Right atrium auricular region (tissue), 2 donors: ENCODE measurements at regions not wholly inside any gene's neighbourhood (a gene's known extent, or its start where the extent isn't known, plus 50 kb on each side); places are given as distances from the start of the nearest gene placed in this dataset.

Experiments
- DNase-seq: peaks from one replicate; pipeline ENCODE4 v3.0.0-alpha.2; 2019; ENCODE audit warnings: low spot score
- H3K27ac ChIP-seq, 2 donors: fragments of 200-600 bp; sonication (generic); 1 replicate in 1 of 2; 2 replicates in 1 of 2; pipeline ENCODE4 v1.5.1; 2016 to 2019
- H3K27me3 ChIP-seq, 2 donors: fragments of 200-600 bp; sonication (generic); one replicate each; pipeline versions ENCODE4 v1.5.1 to v1.6.0; 2017 to 2019
- H3K36me3 ChIP-seq: fragments of 200-600 bp; sonication (generic); one replicate; pipeline ENCODE4 v1.5.1; 2016
- H3K4me1 ChIP-seq, 2 donors: fragments of 200-600 bp; sonication (generic); one replicate each; pipeline versions ENCODE4 v1.5.1 to v1.6.0; 2017 to 2019
- H3K4me3 ChIP-seq, 2 donors: fragments of 200-600 bp; sonication (generic); 1 replicate in 1 of 2; 2 replicates in 1 of 2; pipeline ENCODE4 v1.5.1; 2017 to 2019; ENCODE audit warnings: mild to moderate bottlenecking in 1 of 2, moderate library complexity in 1 of 2
- H3K9me3 ChIP-seq, 2 donors: fragments of 200-600 bp; sonication (generic); one replicate each; pipeline ENCODE4 v1.5.1; 2019
- CTCF ChIP-seq, 2 donors: fragments of 200-600 bp; sonication (generic); IDR thresholded peaks; one replicate each; pipeline ENCODE4 v1.5.1; 2019; ENCODE audit warnings: antibody characterized with exemption in 2 of 2

- Histone ChIP-seq H3K4me3 (no peak overlapping the region), H3K27ac (no peak overlapping the region), H3K27me3 (no peaks in the 10 kb centered on the region), H3K9me3 (peaks cover 0 to 27% of the 10 kb centered on the region in 2 donors), H3K4me1 (no peaks in the 10 kb centered on the region), H3K36me3 (no peaks in the 10 kb centered on the region)
- TF ChIP-seq CTCF (IDR thresholded peaks at IDR 0.05), result no peak
- no peak for DNase-seq
Observed at GRCh38 chr5:17440766-17441165, 57.3 kb upstream of the TAF11L2 start.

GRCh38 chr5:17441351-17441750 lies 56.7 kb upstream of the TAF11L2 start:
- no peaks in the 10 kb centered on the region for H3K4me1 ChIP-seq
- H3K27me3 ChIP-seq, result no peaks in the 10 kb centered on the region
- no peak overlapping the region for H3K4me3 ChIP-seq
- H3K36me3 ChIP-seq, result no peaks in the 10 kb centered on the region
- no peak for TF ChIP-seq CTCF (IDR thresholded peaks at IDR 0.05)
- peaks cover 0 to 27% of the 10 kb centered on the region in 2 donors for H3K9me3 ChIP-seq
- no peak overlapping the region for H3K27ac ChIP-seq
- DNase-seq, result no peak

- H3K4me3 ChIP-seq, result no peak overlapping the region
- no peaks in the 10 kb centered on the region for H3K27me3 ChIP-seq
- peaks cover 0 to 27% of the 10 kb centered on the region in 2 donors for H3K9me3 ChIP-seq
- H3K4me1 ChIP-seq, result no peaks in the 10 kb centered on the region
- no peak for DNase-seq
- H3K27ac ChIP-seq, result no peak overlapping the region
- H3K36me3 ChIP-seq, result no peaks in the 10 kb centered on the region
- no peak for TF ChIP-seq CTCF (IDR thresholded peaks at IDR 0.05)
Observed at GRCh38 chr5:17443333-17444130, 54.5 kb upstream of the TAF11L2 start.

- no peak overlapping the region for H3K27ac ChIP-seq
- no peak for TF ChIP-seq CTCF (IDR thresholded peaks at IDR 0.05)
- DNase-seq, result no peak
Observed at GRCh38 chr5:17444496-17444895, 53.5 kb upstream of the TAF11L2 start.

GRCh38 chr5:17445185-17445584 lies 52.8 kb upstream of the TAF11L2 start:
- H3K9me3 ChIP-seq, result peaks cover 0 to 12% of the 10 kb centered on the region in 2 donors
- DNase-seq, result no peak
- no peaks in the 10 kb centered on the region for H3K27me3 ChIP-seq
- no peaks in the 10 kb centered on the region for H3K36me3 ChIP-seq
- no peaks in the 10 kb centered on the region for H3K4me1 ChIP-seq
- no peak overlapping the region for H3K4me3 ChIP-seq
- TF ChIP-seq CTCF (IDR thresholded peaks at IDR 0.05), result no peak
- H3K27ac ChIP-seq, result no peak overlapping the region

More at GRCh38 chr5:17444496-17444895, 53.5 kb upstream of the TAF11L2 start:
- Histone ChIP-seq H3K4me1 (no peaks in the 10 kb centered on the region), H3K9me3 (peaks cover 0 to 19% of the 10 kb centered on the region in 2 donors), H3K4me3 (no peak overlapping the region), H3K27me3 (no peaks in the 10 kb centered on the region), H3K36me3 (no peaks in the 10 kb centered on the region)
